ENCODE measurements at regions not wholly inside any gene's neighbourhood (a gene's known extent, or its start where the extent isn't known, plus 50 kb on each side); places are given as distances from the start of the nearest gene placed in this dataset.
"Not testable (repeated sequence)": the region's sequence is repeated elsewhere in the genome, so short reads cannot be mapped to it uniquely, and the experiment has no call there.

DNA sequence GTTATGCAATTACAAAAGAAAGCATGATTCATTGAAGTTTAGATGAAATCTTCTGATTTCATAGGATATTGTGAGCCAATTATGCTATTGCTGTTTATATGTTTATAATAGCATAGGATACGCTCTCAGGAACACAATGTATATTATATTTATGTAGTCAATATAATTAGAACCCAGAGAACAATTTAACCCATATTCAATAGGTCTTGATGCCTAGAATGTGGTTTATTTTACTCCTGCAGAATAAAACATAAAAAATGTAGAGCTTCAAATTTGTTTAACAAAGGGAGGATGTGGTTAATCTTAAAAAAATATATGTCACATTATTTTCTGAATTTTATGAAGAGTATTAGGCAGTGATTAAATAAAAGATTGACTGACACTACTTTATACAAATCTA lies 380.8 kb upstream of the SPRY2 start:
- FAIRE-seq: no peak
- DNase-seq (ENCODE audit: low spot score): no peak

DNA sequence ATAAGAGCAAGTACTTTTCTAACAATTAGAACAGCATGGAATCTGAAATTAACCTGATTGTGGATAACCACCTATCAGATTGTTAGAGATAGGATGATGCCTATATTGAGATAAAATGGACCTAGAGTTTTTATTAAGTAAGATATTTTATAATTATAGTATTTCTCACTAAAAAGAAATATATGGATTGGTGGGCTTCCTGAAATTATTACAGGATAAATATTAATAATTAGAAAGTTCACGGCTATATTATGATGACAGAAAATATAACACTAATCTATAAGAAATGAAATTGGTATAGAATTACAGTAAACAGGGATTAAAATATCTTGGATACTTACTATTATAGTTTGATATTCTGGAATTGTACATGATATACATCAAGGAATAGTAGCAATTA lies 378.0 kb upstream of the SPRY2 start:
- no peak for DNase-seq (ENCODE audit: low spot score)
- FAIRE-seq: no peak

DNA sequence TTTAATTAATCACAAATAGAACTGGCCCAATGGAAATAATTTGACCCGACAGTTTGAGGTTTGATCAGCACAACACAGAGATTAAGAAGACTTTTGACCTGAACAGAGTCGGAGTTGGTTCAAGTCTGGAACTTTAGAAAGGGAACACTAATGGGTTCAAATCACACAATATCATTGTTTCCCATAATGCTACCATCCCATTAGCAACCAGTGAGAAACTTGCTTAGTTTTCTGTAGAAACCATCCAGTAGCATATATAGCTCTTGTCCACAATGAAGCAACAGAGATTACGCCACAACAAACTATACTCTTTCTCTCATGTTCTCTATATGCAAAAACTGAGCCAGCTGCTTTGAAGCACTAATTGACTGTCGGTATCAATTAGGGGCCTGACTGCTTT lies 376.9 kb upstream of the SPRY2 start:
- FAIRE-seq (no peak), DNase-seq (ENCODE audit: low spot score) (no peak)

DNA sequence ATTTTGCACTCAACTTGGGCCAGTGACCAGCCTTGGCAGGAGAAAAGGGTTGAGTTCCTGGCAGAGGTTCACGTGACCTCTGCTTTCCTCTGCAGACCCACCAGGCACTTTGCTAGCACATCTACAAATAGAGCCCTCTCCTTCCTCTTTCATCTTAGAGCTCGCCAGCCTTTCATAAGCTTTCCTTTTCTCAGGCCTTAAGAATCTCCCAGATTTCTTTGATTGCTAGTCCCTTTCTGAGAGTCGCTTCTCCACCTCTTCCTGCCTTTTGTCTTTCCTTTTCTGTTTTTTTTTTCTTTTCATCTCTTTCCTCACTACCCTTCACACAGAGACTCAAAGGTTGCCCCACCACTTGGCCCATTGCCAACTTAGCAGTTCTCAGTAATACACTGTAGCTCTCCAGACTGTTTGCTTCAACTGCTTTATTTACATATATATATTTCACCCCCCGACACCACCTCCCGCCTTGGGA lies 375.7 kb upstream of the SPRY2 start:
- no peak for DNase-seq (ENCODE audit: low spot score)
- no peak for FAIRE-seq

DNA sequence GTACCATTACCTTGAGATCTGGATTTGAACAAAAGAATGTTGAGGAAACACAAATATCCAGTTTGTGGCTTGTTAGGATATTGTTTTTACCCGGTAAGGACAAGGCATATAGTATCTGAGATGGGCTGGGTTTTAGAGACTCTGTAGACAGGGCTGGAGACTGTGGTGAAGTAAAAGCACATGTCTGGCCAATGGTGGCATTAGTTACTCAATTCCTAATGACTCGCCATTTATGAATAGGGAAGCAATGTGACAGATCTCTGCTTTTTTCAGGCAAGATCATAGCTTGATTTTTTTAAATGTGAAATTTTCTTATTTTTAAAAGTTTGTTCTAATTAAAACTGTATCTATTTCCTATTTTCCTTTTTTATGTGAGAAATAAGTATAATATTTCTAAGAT lies 371.1 kb upstream of the SPRY2 start:
- no peak for FAIRE-seq
- no peak for DNase-seq (ENCODE audit: low spot score)

DNA sequence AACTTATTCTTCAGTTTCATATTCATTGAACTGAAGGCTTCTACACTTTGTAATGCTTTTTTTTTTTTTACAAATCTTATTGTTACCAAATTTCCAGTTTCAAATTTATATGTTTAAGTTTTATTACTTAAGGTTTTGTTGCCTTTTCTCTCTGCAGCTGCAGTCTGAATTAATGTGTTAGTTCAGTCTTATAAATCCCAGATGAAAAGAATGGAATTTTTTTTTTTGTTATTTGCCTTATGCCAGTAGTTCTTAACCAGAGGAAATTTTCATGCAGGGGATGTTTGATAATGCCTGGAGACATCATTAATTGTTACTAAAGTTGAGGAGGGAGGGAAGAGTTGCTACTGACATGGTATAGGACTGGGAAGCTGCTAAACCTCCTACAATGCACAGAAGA lies 367.9 kb upstream of the SPRY2 start:
- FAIRE-seq: no peak
- no peak for DNase-seq (ENCODE audit: low spot score)

DNA sequence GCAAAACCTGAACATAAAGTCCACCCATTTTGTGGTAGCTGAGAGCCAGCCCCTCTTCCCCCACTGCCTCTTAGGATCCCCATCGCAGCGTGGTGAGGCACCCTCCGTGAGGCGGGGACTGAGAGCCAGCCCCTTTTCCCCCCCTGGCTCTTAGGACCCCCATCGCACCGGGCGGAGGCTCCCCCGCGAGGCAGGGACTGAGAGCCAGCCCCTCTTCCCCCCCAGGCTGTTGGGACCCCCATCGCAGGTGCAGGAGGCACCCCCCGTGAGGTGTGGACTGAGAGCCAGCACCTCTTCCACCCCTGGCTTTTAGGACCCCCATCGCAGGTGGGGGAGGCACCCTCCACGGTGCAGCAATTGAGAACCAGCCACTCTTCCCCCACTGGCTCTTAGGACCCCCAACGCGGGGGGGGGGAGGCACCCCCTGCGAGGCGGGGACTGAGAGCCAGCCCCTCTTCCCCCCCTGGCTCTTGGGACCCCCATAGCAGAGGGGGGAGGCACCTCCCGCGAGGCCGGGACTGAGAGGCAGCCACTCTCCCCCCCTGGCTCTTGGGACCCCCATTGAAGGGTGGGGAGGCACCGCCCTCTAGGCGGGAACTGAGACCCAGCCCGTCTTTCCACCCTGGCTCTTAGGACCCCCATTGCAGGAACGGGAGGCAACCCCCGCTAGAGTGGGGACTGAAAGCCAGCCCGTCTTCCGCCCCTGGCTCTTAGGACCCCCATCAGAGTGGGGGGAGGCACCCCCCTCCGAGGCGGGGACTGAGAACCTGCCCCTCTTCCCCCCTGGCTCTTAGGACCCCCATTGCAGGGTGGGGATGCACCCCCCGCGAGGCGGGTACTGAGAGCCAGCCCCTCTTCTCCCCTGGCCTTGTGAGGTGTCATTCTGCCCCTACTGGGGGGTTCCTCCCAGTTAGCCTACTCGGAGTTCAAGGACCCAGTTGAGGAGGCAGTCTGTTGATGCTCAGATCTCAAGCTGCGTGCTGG lies 366.4 kb upstream of the SPRY2 start:
- no peak for DNase-seq (ENCODE audit: low spot score)
- FAIRE-seq: no peak

DNA sequence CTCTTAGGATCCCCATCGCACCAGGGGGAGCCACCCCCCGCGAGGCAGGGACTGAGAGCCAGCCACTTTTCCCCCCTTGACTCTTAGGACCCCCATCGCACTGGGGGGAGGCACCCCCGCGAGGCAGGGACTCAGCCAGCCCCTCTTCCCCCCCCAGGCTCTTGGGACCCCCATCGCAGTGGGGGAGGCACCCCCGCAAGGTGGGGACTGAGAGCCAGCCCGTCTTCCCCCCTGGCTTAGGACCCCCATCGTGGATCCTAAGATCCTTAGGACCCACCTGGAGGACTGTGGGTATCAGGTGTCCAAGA lies 365.2 kb upstream of the SPRY2 start:
- DNase-seq (ENCODE audit: low spot score) (no peak), FAIRE-seq (no peak)

DNA sequence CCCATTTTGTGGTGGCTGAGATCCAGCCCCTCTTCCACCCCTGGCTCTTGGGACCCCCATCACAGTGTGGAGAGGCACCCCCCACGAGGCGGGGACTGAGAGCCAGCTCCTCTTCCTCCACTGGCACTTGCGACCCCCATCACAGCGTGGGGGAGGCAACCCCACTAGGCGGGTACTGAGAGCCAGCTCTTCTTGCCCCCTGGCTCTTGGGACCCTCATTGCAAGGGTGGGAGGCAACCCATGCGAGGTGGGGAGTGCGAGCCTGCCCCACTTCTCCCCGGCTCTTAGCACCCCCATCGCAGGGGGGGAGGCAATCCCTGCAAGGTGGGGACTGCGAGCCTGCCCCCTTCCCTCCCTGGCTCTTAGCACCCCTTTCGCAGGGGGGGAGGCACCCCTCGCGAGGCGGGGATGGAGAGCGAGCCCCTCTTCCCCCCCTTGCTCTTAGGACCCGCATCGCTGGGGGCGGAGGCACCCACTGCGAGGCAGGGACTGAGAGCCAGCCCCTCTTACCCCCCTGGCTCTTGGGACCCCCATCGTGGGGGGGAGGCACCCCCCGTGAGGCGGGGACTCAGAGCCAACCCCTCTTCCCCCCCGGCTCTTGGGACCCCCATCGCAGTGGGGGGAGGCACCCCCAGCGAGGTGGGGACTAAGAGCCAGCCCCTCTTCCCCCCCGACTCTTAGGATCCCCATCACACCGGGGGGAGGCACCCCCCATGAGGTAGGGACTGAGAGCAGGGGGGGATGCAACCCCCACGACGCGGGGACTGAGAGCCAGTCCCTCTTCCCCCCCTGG lies 364.6 kb upstream of the SPRY2 start:
- FAIRE-seq: no peak

DNA sequence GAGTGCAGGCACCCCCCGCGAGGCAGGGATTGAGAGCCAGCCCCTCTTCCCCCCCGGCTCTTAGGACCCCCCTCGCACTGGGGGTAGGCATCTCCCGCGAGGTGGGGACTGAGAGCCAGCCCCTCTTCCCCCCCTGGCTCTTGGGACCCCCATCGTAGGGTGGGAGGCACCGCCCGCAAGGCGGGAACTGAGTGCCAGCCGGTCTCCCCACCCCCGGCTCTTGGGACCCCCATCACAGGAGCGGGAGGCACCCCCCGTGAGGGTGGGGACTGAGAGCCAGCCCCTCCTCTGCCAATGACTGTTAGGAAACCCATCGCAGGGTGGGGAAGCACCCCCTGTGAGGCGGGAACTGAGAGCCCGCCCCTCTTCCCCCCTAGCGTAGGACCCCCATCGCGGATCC lies 363.4 kb upstream of the SPRY2 start:
- FAIRE-seq: no peak
- no peak for DNase-seq (ENCODE audit: low spot score)

More for the DNA sequence above, 364.6 kb upstream of the SPRY2 start:
- DNase-seq (ENCODE audit: low spot score): no peak

DNA sequence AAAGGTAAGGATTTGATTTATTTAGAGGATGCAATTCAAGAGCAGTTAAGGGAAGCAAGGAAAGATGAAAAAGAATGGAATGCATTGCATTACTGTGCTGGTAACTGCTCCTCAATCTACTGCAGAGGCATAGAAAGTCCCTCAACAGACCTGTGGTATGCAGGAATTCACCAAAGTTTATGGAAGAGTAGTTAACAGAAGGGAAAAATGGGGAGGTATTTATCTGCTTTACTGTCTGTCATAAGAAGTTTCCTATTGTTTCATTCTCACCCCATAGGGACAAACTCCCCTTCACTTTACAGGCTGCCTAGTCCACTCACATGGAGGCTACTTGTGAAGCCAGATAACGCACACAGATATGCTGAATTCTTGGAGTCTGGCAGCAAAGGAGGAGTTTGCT lies 354.9 kb upstream of the SPRY2 start:
- FAIRE-seq (no peak), DNase-seq (ENCODE audit: low spot score) (no peak)

DNA sequence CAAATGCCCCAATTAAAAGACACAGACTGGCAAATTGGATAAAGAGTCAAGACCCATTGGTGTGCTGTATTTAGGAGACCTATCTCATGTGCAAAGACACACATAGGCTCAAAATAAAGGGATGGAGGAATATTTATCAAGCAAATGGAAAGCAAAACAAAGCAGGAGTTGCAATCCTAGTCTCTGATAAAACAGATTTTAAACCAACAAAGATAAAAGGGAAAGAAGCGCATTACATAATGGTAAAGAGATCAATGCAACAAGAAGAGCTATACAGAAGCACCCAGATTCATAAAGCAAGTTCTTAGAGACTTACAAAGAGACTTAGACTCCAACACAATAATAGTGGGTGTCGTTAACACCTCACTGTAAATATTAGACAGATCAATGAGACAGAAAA lies 350.9 kb upstream of the SPRY2 start:
- DNase-seq (ENCODE audit: low spot score); FAIRE-seq: not testable (repeated sequence)

DNA sequence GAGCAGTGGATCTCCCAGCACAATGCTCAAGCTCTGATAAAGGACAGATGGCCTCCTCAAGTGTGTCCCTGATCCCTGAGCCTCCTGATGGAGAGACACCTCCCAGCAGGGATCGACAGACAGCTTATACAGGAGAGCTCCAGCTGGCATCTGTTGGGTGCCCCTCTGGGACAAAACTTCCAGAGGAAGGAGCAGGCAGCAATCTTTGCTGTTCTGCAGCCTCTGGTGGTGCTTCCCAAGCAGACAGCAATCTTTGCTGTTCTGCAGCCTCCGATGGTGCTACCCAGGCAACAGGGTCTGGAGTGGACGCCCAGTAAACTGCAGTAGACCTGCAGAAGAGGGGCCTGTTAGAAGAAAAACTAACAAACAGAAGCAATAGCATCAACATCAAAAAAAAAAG lies 349.3 kb upstream of the SPRY2 start:
- DNase-seq (ENCODE audit: low spot score): no peak
- FAIRE-seq: no peak

DNA sequence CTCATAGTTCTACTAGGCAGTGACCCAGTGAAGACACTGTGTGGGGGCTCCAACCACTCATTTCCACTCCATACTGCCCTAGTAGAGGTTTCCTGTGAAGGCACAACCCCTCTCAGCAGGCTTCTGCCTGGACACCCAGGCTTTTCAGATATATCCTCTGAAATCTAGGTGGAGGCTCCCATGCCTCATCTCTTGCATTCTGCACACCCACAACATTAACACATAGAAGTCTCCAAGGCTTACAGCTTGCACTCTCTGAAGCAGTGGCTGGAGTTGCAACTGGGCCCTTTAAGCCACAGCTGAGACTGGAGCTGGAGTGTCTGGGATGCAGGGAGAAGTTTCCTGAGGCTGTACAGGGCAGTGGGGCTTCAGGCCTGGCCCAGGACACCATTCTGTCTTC lies 347.7 kb upstream of the SPRY2 start:
- FAIRE-seq: no peak
- DNase-seq (ENCODE audit: low spot score): no peak

DNA sequence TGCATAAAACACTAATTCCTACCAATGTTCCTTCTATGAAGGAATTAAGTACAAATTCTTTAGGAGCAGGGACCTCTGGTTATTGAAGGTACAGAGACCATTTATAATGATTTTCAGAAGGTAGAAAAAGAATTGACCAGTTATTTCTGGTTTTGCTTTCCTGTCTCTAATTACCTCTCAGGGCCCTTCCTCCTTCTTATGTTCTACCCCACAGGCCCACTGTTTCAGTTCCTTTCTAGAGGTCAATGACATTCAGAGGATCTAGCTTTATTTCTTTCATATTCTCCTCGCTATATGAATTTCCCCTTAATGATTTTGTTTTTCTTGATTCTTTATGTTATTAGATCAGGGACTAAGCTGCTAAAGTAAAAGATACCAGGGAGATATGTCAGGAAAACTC lies 345.0 kb upstream of the SPRY2 start:
- DNase-seq (ENCODE audit: low spot score) (no peak), FAIRE-seq (no peak)

DNA sequence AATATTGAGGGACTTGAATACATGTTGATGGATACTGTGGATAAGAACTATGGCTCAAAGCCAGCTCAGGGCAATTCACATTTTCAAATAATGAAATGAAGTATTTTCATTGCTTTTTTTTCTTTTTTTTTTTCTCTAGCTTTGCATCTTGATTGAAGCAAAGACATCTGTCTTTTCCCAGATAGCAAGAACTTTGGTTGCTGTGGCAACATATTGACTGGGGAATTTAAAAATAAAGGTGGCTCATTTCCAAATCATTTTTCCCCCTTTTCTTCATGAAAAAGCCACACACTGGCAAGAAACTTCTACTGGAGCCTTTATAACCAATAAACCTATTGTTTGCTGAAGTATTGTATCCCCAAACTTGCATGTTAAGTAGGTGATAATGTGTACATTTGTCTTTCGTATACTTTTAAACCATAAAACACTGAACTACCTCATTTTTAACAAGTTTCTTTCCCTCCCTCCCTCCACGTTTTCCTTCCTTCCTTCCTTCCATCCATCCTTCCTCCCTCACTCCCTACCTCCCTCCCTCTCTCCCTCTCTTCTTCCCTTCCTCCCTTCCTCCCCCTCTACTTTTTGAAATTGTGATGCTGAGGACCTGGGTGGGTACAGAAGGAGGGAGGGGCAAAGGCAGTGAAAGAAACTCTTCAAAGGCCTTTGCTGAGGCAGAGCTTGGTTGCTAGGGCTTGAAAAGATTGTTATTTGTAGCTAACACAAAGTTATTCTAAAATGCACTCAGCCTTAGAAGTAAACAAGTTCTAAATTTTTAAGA lies 343.5 kb upstream of the SPRY2 start:
- FAIRE-seq (no peak), DNase-seq (ENCODE audit: low spot score) (no peak)

DNA sequence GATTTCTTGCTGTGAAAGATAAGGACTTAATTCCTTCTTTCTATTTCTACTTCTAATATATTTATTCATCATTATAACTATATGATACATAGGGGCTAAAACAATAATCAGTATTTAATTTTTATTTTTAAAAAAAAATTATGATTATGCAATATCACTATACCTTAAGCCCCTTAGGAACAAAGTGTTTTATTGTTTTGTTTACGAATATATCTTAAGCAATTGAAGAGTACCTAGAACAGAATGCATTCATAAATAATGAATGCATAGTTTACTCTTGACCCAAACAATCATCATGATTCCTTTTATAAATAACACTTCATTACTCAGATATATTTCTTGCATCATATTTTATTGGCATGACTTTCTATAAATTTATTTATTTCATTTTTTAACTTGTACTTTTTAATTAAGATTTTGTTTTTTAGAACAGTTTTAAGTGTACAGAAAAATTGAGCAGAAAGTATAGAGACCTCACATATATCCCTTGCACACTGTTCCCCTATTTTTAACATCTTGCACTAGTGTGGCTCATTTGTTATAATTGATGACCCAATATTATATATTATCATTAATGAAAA lies 339.9 kb upstream of the SPRY2 start:
- FAIRE-seq: no peak
- DNase-seq (ENCODE audit: low spot score): no peak

DNA sequence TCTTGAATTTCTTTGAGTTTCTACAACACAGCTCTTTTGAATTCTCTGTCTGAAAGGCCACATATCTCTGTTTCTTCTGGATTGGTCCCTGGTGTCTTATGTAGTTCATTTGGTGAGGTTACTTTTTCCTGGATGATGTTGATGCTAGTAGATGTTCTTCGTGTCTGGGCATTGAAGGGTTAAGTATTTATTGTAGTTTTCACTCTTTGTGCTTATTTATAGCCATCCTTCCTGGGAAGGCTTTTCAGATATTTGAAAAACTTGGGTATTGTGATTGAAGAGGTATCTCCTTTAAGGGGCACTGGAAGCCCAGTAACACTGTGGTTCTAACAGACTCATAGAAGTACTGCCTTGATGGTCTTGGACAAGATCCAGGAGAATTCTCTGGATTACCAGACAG lies 338.5 kb upstream of the SPRY2 start:
- DNase-seq (ENCODE audit: low spot score): no peak
- FAIRE-seq: no peak

DNA sequence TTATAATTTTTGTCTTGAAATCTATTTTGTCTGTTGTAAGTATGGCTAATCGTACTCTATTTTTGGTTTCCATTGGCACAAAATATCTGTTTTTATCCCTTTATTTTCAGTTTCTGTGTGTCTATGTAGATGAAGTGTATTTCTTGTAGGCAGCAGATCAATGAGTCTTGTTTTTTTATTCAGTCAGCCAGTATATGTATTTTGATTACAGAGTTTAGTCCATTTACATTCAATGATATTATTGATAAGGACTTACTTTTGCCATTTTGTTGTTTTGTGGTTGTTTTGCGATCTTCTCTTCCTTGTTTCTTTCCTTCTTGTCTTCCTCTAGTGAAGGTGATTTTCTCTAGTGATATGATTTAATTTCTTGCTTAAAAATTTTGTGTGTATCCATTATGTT lies 336.3 kb upstream of the SPRY2 start:
- FAIRE-seq (no peak), DNase-seq (ENCODE audit: low spot score) (no peak)

DNA sequence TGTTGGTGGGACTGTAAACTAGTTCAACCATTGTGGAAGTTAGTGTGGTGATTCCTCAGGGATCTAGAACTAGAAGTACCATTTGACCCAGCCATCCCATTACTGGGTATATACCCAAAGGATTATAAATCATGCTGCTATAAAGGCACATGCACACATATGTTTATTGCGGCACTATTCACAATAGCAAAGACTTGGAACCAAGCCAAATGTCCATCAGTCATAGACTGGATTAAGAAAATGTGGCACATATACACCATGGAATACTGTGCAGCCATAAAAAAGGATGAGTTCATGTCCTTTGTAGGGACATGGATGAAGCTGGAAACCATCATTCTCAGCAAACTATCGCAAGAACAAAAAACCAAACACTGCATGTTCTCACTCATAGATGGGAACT lies 334.5 kb upstream of the SPRY2 start:
- not testable (repeated sequence) for FAIRE-seq

DNA sequence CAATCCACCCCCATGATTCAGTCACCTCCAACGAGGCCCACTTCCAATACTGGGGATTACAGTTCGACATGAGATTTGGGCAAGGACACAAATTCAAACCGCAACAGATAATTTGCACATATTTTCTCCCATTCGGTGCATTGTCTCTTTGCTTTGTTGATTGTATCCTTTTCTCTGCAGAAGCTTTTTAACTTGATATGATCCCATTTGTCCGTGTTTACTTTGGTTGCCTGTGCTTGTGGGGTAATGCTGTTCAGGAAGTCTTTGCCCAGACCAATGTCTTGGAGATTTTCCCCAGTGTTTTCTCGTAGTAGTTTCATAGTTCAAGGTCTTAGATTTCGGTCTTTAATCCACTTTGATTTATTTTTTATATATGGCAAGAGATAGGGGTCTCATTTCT lies 330.8 kb upstream of the SPRY2 start:
- DNase-seq (ENCODE audit: low spot score) (no peak), FAIRE-seq (no peak)

More for the DNA sequence above, 334.5 kb upstream of the SPRY2 start:
- DNase-seq (ENCODE audit: low spot score): not testable (repeated sequence)
